ENCODE measurements at regions not wholly inside any gene's neighbourhood (a gene's known extent, or its start where the extent isn't known, plus 50 kb on each side); places are given as distances from the start of the nearest gene placed in this dataset.

GRCh38 chr7:121545418-121545817, 149.3 kb upstream of the FAM3C start:
- H4K20me1 ChIP-seq = no peaks in the 10 kb centered on the region
- H3K9me3 ChIP-seq (replicated peaks in 1 of 11) = peaks cover 0 to 9% (median 7%) of the 10 kb centered on the region in 11 experiments; a peak in 13 of 22 replicates
- peak overlapping the region in 7 of 11 experiments; percentile 35 to 67 (median 53); a peak in 9 of 22 replicates for H3K4me2 ChIP-seq
- no peak overlapping the region for H3K4me3 ChIP-seq
- no peaks in the 10 kb centered on the region for H3K27me3 ChIP-seq
- peaks cover 0 to 24% (median 13%) of the 10 kb centered on the region in 10 experiments; a peak in 15 of 20 replicates for H3K4me1 ChIP-seq
- TF ChIP-seq Cebpa-rat (IDR thresholded peaks at IDR 0.05) = no peak
- no peaks in the 10 kb centered on the region for H3K36me3 ChIP-seq
- H3K9ac ChIP-seq = no peak overlapping the region
- peak overlapping the region in 5 of 11 experiments; percentile 11 to 76 (median 42); a peak in 6 of 22 replicates for H3K27ac ChIP-seq

GRCh38 chr7:121544726-121545125, 148.6 kb upstream of the FAM3C start:
- H4K20me1 ChIP-seq = no peaks in the 10 kb centered on the region
- no peak for TF ChIP-seq Cebpa-rat (IDR thresholded peaks at IDR 0.05)
- peaks cover 0 to 9% (median 7%) of the 10 kb centered on the region in 11 experiments; a peak in 13 of 22 replicates for H3K9me3 ChIP-seq (replicated peaks in 1 of 11)
- no peaks in the 10 kb centered on the region for H3K27me3 ChIP-seq
- H3K27ac ChIP-seq = peak overlapping the region in 6 of 11 experiments; percentile 26 to 76 (median 51); a peak in 9 of 22 replicates
- H3K4me1 ChIP-seq = peaks cover 0 to 24% (median 13%) of the 10 kb centered on the region in 10 experiments; a peak in 15 of 20 replicates
- no peaks in the 10 kb centered on the region for H3K36me3 ChIP-seq
- no peak overlapping the region for H3K4me3 ChIP-seq
- peak overlapping the region in 2 of 11 experiments; percentile 24 to 57; a peak in 3 of 22 replicates for H3K9ac ChIP-seq
- peak overlapping the region in 8 of 11 experiments; percentile 15 to 67 (median 46); a peak in 14 of 22 replicates for H3K4me2 ChIP-seq

GRCh38 chr7:121544238-121544637, 148.1 kb upstream of the FAM3C start:
- peaks cover 0 to 9% (median 7%) of the 10 kb centered on the region in 11 experiments; a peak in 13 of 22 replicates for H3K9me3 ChIP-seq (replicated peaks in 1 of 11)
- peak overlapping the region in 1 of 11 experiments; percentile 57; a peak in 1 of 22 replicates for H3K9ac ChIP-seq
- H3K27ac ChIP-seq = peak overlapping the region in 7 of 11 experiments; percentile 26 to 76 (median 43); a peak in 10 of 22 replicates
- H3K36me3 ChIP-seq = no peaks in the 10 kb centered on the region
- H3K27me3 ChIP-seq = no peaks in the 10 kb centered on the region
- TF ChIP-seq Cebpa-rat (IDR thresholded peaks at IDR 0.05) = no peak
- peak overlapping the region in 7 of 11 experiments; percentile 26 to 67 (median 39); a peak in 11 of 22 replicates for H3K4me2 ChIP-seq
- H3K4me1 ChIP-seq = peaks cover 0 to 24% (median 13%) of the 10 kb centered on the region in 10 experiments; a peak in 15 of 20 replicates
- H3K4me3 ChIP-seq = no peak overlapping the region
- no peaks in the 10 kb centered on the region for H4K20me1 ChIP-seq

- no peak overlapping the region for H3K9ac ChIP-seq
- H3K4me2 ChIP-seq = no peak overlapping the region
- no peak overlapping the region for H3K4me3 ChIP-seq
- no peak for TF ChIP-seq Cebpa-rat (IDR thresholded peaks at IDR 0.05)
- H3K9me3 ChIP-seq (replicated peaks in 1 of 11) = peaks cover 0 to 9% (median 7%) of the 10 kb centered on the region in 11 experiments; a peak in 13 of 22 replicates
- no peaks in the 10 kb centered on the region for H3K36me3 ChIP-seq
- H3K27ac ChIP-seq = no peak overlapping the region
- no peaks in the 10 kb centered on the region for H4K20me1 ChIP-seq
- H3K4me1 ChIP-seq = peaks cover 0 to 24% (median 13%) of the 10 kb centered on the region in 10 experiments; a peak in 15 of 20 replicates
- H3K27me3 ChIP-seq = no peaks in the 10 kb centered on the region
These were observed 145.3 kb upstream of the FAM3C start for GRCh38 chr7:121541457-121541856.

- Histone ChIP-seq H3K27ac (no peak overlapping the region), H3K9me3 (replicated peaks in 1 of 11) (peaks cover 0 to 4% (median 2%) of the 10 kb centered on the region in 11 experiments; a peak in 12 of 22 replicates), H3K27me3 (no peaks in the 10 kb centered on the region), H3K4me3 (no peak overlapping the region), H3K9ac (no peak overlapping the region), H4K20me1 (no peaks in the 10 kb centered on the region), H3K4me1 (peaks cover 0 to 16% (median 11%) of the 10 kb centered on the region in 10 experiments; a peak in 15 of 20 replicates), H3K4me2 (no peak overlapping the region), H3K36me3 (no peaks in the 10 kb centered on the region)
- no peak for TF ChIP-seq Cebpa-rat (IDR thresholded peaks at IDR 0.05)
These were observed 144.0 kb upstream of the FAM3C start for GRCh38 chr7:121540138-121540537.

- Histone ChIP-seq H3K4me2 (no peak overlapping the region), H3K27me3 (no peaks in the 10 kb centered on the region), H3K9me3 (replicated peaks in 1 of 11) (no peaks in the 10 kb centered on the region; a peak in 1 of 22 replicates), H3K9ac (no peak overlapping the region), H3K4me1 (peaks cover 0 to under 1% (median 0%) of the 10 kb centered on the region in 10 experiments; a peak in 1 of 20 replicates), H4K20me1 (no peaks in the 10 kb centered on the region), H3K27ac (no peak overlapping the region), H3K4me3 (no peak overlapping the region), H3K36me3 (no peaks in the 10 kb centered on the region)
- no peak for TF ChIP-seq Cebpa-rat (IDR thresholded peaks at IDR 0.05)
These were observed 140.9 kb upstream of the FAM3C start for GRCh38 chr7:121537031-121537430.

GRCh38 chr7:121531175-121532070, 135.3 kb upstream of the FAM3C start:
- H3K4me2 ChIP-seq = peak overlapping the region; percentile 45 to 84 (median 73); a peak in 20 of 22 replicates

GRCh38 chr7:121530227-121531174, 134.4 kb upstream of the FAM3C start:
- Histone ChIP-seq H4K20me1 (no peaks in the 10 kb centered on the region), H3K4me1 (peaks cover 26 to 36% (median 31%) of the 10 kb centered on the region in 10 experiments), H3K27me3 (no peaks in the 10 kb centered on the region), H3K36me3 (no peaks in the 10 kb centered on the region), H3K9me3 (replicated peaks in 1 of 11) (no peaks in the 10 kb centered on the region; a peak in 1 of 22 replicates), H3K4me2 (peak overlapping the region; percentile 45 to 84 (median 73)), H3K4me3 (no peak overlapping the region; a peak in 1 of 20 replicates), H3K9ac (peak overlapping the region in 10 of 11 experiments; percentile 23 to 53 (median 40); a peak in 14 of 22 replicates), H3K27ac (peak overlapping the region; percentile 26 to 82 (median 62); a peak in 21 of 22 replicates)
- peak in 2 of 11 experiments; percentile 16 to 21; a peak in 2 of 22 replicates for TF ChIP-seq Cebpa-rat (IDR thresholded peaks at IDR 0.05)

More at GRCh38 chr7:121531175-121532070, 135.3 kb upstream of the FAM3C start:
- Histone ChIP-seq H3K4me3 (no peak overlapping the region), H4K20me1 (no peaks in the 10 kb centered on the region), H3K9ac (peak overlapping the region in 2 of 11 experiments; percentile 35 to 53; a peak in 3 of 22 replicates), H3K27me3 (no peaks in the 10 kb centered on the region), H3K4me1 (peaks cover 26 to 36% (median 31%) of the 10 kb centered on the region in 10 experiments), H3K36me3 (no peaks in the 10 kb centered on the region), H3K27ac (peak overlapping the region; percentile 26 to 82 (median 62); a peak in 19 of 22 replicates), H3K9me3 (replicated peaks in 1 of 11) (no peaks in the 10 kb centered on the region; a peak in 1 of 22 replicates)
- TF ChIP-seq Cebpa-rat (IDR thresholded peaks at IDR 0.05) = no peak
